ENCODE measurements at regions not wholly inside any gene's neighbourhood (a gene's known extent, or its start where the extent isn't known, plus 50 kb on each side); places are given as distances from the start of the nearest gene placed in this dataset.

DNA sequence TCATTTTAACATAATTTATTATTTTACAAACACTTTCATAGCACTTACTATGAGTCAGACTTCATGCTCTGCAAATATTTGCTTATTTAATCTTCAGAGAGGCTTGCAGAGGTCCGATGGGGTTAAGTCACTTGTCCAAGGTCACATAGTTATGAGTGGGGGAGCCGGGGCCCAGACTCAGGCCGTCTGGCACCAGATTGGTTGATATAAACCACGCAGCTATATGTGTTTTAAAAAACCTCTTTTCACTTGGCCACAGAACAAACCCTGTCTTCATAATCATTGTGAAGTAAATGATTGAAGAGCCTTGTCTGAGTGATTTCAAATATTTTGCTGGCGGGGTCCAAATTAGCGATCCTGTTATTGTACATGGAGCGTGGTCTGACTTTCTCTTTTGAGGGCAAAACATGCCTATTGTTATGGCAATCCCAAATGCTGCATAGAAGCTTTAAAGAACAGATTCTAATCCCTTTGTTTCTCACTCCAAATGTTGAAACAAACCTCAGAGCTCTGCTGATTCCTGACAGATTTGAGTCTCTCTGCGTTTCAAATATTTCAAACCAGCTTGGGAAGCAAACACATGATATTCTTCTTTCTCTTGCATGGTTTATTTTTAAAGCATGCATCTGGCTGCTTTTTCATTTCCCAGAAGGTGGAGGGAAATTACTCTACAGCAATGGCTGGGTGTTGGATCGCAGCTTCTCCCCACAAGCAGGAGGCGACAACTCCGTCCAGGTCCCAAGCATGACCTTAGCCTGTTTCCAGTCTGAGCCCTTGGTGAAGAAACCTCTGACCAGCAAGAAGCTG, 142.4 kb downstream of the DDX1 start:
- DNase-seq (ENCODE audit: low read depth in 2 of 2): peak in 1 of 2 donors; percentile 24

DNA sequence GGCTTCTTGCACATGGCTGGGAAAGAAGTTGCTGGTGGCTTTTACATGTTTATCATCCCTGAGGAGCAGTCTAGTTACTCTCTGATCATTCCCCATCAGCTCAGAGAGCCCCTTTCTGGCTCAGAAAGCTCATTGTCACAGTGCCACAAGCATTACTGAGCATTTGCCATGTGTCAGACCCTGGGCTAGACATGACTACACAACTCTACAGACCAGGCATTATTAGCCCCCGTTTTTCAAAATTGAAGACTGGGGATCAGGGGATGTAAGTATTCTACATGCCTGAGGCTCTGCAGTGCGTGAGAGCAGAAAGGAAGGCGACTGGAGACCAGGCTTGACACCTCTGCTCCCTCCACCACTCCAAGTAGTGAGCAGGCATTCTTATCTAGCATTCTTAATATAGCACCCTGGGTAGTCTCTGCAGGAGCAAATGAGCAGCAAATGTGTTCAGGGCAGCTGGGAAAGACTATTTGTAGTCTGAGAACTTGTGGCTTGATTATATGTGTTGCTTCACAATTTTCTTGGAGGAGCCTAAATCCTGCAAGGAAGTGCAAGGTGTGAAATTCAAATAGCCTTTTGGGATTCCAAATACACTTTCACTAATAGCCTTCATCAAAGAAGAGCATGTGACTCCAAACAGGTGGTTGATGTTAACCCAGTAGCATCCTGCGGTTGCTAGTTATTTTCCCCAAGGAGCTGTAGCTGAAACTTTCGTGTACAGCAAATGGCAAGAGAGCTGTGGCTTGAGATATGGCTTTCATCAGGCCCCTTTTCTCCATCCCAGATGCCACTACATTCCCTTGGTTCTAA, 143.2 kb downstream of the DDX1 start:
- DNase-seq (ENCODE audit: low read depth in 2 of 2): no peak

DNA sequence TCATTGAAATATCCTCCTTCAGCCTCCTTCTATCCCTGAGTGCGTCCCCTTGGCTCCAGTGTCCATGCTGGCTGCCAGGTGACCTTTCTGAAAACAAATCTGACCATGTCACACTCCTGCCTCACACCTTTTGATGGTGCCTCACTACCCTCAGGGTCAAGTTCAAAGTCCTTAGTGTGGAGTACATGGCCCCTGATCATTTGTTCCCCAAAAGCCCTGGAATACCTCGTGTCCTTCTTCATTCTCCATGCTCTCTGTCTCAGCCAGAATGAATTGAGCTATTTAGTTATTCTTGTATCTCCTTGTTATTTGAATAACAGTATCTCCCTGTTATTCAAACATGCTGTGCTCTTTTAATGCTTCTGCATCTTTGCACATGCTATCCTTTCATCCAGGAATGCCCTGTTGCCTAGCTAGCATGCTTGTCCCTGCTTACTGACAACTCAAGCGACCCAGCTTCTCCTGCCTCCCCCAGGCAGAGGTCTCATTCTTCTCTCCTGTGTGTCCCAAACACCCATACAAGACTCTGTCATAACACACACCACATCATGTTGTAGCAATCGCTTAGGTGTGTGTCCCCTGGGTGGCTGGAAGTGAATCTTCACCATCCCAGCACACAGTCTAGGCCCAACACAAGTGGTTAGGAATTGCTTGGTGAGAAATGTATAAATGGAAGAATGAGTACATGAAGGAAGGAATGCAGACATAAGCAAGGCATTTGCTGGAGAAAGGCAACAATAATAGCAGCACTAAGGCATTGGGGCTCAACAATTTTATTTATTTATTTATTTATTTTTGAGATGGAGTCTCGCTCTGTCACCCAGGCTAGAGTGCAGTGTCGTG, 144.0 kb downstream of the DDX1 start:
- DNase-seq (ENCODE audit: low read depth in 2 of 2): no peak

DNA sequence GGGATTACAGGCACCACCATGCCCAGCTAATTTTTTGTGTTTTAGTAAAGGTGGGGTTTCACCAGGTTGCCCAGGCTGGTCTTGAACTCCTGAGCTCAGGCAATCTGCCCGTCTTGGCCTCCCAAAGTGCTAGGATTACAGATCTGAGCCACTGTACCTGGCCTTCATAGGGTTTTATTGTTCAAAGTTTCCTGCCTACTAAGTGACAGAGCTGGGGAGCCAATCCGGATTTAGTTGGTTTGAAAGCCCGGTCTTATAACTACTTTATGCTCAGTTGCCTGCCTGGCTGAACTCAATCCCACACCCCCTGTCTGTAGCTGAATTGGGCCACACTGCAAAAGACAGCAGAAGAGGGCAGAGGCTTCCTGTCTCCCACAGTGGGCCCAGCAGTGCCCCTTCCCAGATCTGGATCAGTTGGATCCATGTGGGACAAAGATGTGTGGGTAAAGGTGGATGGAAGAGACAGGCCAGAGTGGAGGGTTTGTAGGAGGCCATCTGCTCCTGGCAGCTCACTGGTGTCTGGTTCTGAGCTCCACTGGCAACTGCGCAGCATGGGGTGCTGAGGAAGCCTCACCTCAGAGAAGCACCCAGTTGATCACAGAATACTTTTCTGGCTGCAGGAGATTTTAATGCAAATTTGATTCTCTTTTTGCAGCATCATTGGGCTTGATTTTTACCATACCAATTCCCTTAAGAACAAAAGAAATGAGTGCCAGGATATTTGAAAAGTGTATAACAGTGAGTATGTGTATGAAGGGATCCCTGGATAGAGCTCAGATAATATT, 144.9 kb downstream of the DDX1 start:
- DNase-seq (ENCODE audit: low read depth in 2 of 2): no peak

DNA sequence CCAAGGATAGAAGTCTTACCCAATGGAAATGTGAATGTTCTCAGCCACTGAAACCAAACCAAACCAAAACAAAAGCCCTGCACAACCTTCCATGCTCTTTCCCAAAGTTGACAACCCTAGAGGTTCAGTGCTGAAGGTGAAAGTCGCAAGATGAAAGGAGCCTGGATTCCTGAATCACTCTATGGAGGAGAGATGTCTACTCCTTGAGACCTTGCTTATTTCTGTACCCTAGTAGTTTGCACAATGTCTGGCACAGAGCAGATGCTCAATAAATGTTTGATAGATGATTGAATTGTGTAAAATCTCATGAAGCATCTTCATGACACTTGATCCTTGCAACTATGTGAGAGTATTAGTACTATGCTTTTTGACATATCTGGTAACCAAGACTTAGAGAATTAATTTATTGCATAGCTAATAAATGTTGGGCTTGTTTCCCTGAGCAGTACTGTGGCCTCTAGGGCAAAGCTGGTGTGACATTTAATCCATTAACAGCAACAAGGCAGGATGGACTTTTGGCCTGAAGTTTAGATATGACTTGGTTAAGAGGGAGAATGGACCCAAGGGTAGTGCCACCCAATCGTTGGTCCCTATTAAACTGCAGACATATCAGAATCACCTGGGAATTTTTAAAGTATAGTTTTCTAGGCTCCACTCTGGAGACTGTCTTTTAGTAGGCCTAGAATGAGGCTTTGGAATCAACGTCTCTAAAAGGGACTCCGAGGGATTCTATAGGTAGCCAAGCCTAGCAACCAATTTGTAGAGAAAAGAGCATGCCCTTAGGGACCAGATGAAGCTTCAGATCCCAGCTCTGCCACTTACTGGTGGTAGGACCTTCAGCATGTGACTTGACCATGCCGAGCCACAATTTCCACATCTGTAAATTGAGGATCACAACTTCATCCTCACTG, 145.9 kb downstream of the DDX1 start:
- DNase-seq (ENCODE audit: low read depth in 2 of 2): no peak

DNA sequence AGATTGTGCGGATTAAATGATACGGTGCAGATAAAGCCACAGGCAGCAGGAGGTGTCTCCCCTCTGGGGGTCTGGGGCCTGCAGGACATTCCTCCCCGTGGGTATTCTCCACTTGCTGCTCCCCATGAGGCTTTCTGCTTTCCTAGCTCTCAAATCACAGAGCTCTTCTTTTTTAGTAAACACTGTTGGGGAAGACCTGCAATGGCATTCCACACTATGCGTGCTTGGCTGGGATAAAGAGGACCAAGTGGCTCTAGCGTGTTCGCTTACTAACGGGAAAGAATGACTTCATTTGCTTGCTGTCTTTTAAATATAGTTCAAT, 146.5 kb downstream of the DDX1 start:
- DNase-seq (ENCODE audit: low read depth in 2 of 2): no peak

DNA sequence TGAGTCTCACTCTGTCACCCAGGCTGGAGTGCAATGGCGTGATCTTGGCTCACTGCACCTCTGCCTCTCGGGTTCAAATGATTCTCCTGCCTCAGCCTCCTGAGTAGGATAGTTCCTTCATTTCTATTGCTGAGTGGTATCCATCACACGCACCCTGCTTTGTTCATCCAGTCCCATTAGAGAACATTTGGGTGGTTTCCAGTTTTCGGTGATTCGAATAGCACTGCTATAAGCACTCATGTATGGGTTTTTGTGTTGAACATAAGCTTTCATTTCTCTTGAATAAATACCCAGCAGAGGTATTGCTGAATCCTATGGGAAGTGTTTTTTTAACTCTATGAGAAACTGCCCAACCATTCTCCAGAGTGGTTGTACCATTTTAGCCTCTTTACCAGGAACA, 147.3 kb downstream of the DDX1 start:
- no peak for DNase-seq (ENCODE audit: low read depth in 2 of 2)

DNA sequence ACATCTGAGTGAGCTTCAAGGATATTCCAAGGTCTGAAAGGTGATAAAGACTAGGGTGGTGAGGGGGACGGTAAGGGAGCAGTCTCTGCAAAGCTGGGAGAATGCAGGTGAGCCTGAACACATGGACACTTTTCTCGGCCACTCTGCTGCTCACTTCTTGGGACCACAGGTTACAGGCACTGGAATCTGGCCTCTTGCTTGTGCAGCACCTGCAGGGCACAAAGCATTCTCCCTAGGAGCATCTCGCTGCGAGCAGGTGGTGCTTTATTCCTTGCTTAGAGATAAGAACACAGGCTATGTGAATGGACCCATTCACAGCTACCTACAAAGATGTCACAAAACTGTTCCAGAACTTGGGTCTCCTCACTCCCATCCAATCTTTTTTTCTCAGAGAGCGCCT, 153.2 kb downstream of the DDX1 start:
- DNase-seq (ENCODE audit: low read depth in 2 of 2): no peak

DNA sequence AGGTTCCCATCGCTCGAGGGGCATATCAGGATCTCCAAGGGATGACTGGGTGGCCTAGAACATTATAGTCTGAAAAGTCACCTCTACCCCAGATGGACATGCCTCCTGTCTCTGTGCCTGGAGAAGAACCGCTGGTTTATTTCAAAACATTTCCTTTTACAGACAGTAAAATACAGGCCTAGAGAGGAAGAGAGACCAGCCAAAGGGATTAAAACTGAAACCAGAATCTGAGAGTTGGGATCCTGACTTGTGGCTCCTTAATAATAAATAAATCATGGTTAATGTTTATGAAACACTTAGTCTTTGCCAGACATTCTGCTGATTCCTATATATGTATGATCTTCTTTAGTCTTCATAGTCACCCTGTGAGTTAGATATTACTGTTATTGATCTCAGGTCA, 153.7 kb downstream of the DDX1 start:
- no peak for DNase-seq (ENCODE audit: low read depth in 2 of 2)

DNA sequence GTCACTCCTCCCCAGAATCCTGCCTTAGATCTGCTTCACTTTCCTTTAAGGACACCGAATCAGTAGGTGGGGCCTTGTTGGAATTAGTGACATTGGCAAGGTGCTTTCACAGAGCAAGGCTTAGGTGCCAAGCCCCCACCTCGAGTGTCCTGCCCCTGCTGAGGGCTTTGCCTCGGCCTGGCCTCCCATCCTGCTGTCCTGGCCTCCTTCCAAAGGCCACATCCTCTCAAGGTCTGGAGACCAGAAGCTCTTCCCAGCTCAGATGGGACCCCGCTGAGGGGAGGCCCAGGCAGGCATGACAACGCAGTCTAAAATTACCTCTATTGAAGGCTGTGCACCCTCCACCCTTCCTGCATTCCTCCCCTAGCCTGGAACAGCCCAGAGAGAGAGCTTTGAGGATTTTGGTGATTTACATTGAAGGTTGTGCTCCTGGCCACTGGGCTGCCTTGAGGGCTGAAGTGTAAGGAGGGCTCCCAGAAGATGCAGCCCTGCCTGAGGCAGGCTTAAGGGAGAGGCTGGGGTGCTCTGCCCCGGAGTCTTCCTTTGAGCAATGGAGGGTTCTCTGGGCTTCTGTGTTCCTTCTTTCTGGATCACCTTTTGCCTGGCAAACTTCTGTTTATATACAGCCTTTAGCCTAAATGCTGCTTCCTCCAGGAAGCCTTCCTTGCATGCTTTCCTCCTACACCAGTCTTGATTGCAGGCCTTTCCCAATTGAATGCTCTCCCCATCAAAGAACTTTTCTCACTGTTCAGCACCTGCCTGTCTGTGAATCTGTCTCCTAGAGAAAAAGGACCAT, 154.4 kb downstream of the DDX1 start:
- no peak for DNase-seq (ENCODE audit: low read depth in 2 of 2)

DNA sequence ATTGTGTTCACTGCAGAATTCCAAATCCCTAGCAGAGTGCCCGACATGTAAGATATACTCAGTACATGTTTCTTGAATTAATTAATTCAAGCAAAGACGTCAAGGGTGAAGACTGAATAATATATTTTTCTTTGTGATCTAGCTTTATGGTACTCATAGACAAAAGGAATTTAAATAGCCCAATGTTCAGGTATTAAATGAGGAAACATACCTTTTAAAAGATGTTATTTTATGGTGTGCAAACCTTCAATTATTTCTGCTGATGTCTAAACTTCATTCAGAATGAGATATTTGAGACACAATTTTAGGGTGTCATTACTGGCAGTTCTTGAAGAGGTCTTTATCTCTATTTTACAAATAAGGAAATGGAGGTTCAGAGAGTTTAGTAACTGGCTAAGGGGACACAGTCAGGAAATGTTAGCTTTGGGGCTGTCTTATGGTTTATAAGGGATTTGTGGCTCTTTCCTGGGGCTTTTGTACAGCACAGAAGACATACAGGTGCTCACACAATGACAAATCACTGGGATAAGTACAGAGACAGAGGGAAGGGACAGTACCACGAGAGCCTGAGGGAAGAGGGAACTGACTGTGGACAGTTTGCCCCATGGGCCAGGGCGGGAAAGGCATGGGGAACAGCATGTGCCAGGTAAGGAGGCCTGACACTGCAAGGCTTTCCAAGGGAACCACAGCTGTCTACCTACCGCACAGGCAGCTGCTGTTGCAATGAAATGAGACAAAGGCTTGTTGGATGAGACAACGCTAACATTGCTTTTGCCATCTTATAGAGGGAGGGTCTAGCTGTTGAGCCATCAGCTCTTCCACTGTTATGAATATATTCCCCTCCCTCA, 155.3 kb downstream of the DDX1 start:
- no peak for DNase-seq (ENCODE audit: low read depth in 2 of 2)

DNA sequence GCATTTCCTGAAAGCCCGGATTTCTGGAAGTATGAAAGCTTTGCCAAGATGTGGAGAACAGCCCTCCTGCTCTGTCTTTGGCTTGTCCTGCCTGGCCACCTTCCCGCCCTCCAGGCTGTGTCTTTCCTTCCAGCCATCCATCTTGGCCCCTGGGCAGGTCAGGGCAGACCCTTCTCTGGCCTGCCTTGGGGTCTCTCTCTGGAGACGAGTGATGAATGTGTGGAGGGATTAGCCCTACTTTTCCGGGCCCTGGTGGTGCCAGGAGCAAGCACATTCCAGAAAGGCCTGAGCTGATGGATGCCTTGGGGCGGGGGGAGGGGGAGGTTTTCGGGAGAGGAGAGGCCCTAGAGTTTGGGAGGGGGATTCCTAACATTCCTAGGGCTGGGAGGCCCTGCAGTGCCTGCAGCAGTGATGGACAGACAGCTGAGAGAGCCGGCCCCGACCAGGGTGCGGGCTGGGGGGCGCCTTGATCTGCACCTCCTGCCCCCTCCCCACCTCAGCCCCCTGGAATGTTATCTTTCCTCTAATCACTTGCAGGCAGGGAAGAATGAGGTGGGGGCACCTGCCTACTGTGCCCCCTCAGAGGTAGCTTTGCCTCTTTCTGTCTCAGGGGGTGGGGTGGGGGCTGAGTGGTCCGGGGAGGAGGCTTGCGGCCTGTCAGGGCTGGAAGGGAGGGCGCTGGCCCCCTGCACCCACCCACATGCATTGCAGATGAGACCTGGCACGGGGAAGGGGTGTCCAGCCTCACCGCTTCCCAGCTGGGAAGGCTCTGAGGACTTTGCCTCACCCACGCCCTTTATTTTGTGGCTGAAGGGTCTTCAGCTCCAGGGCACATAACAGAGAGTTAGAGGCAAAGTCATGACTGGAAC, 156.2 kb downstream of the DDX1 start:
- no peak for DNase-seq (ENCODE audit: low read depth in 2 of 2)

DNA sequence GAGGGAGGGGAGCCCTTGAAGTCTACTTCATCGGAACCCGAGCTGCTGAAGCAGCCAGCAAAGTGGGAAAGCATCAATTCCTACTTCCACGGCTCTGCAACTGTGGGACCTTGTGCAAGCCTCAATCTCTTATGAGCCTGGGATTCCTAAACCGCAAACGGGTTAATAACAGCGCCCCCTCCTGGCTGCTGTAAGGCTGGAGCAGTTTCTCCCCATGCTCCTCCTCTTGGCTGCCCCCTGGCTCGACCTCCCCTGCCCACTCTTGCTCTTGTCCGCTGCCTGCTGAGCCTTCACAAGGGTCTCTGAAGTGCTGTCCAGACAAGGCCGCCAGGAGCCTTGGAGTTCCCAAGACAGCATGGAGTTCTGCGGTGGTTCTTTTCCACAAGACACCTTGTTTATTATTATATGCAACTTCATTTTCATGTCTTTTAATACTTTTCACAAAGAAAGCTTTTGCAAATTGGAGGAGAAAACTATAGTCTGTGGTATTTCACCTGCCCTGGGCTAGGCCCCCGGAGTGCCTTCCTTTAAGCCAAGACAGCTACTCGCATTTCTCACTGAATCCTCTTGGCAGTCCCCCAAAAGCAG, 157.2 kb downstream of the DDX1 start:
- peak in 1 of 2 donors; percentile 33 for DNase-seq (ENCODE audit: low read depth in 2 of 2)

DNA sequence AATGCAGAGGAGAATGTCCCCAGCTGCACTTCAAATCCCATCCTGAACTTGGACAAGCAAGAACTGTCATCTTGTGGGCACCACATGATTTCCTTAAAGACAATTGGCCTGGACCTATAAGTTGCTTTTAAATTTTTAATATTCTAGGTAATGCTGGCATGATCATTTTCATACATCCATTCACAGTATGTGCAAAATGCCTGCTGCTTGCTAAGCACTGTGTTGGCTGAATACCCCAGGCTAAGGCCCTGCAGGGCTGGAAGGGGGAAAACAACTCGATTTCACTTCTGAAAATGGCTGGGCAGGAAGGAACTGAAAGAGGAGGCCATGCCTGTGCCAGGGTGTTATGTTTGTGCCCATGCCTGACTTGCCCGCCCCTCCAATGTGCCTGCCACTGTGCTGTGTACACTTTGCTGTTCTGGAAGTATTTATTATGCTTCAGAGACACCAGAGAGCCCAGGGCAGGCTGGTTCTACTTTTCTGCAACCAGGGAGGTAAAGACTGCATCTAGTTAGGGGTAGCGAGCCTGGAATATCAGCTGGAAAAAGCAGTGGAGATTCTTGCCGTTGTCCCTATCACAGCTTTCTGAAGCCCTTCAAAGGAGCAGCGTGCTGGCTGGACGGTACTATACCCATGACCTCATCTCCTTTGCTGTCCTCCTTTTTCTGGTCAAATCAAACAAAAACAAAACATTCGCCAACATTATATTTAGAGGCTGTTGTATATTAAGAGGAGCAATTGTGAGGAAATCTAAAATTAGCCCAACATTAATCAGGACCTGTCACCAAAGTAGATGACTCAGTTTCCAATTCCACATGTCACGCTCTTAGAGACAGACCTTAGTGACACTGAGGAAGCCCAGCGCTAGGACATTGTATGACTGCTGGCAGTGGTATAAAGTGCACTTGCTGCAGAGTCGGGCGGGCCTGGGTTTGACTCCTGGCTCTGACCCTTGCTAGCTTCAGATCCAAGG, 158.1 kb downstream of the DDX1 start:
- DNase-seq (ENCODE audit: low read depth in 2 of 2): peak in 1 of 2 donors; percentile 57

DNA sequence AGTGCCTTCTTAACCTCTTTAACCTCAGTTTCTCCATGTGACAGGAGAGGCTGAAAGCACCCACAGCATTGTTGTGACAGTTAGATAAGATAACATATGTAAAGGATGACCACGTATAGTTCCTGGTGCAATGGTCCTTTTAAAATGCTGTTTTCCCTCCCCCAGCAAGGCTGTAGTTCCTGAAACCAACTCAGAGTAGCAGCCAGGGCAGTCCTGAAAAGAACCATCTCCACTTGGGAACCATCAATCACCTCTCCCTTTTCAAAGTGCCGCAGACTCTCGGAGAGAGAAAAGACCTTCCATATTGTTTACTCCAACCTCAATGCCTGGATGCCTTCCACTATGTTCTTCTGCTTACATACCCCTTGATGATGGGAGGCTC, 158.8 kb downstream of the DDX1 start:
- DNase-seq (ENCODE audit: low read depth in 2 of 2): no peak

DNA sequence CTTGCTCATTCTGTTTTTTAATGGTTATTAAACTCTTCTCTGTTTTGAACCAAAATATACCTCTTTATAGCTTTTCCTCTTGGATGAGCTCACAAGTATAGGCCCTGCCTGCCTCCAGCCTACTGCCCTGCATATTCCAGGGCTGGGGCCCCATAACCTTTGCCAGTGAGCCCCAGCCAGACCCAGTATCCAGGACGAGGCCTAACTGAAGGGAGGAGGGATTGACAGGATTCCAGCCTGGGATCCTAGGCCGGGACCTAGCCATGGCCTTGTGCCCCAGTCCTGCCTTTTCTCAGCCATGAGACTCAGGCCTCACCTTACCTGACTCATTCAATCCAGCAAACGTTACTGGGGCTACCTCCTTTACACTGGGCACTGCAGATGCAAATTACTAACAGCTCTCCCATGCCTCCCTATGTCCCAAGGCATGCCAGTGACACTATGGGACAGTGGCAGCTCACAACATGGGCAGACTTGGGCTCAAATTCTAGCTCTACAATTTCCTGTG, 159.2 kb downstream of the DDX1 start:
- no peak for DNase-seq (ENCODE audit: low read depth in 2 of 2)

Measured in dermis microvascular lymphatic vessel endothelial cell (primary cell).